VCaP (cell line): ENCODE measurements at regions not wholly inside any gene's neighbourhood (a gene's known extent, or its start where the extent isn't known, plus 50 kb on each side); places are given as distances from the start of the nearest gene placed in this dataset.
"Not testable (repeated sequence)": the region's sequence is repeated elsewhere in the genome, so short reads cannot be mapped to it uniquely, and the experiment has no call there.

Experiments
- H3K27ac ChIP-seq: fragments of 450-650 bp; 2 replicates; pipeline ENCODE4 v1.5.1; 2017
- CTCF ChIP-seq: fragments of 450-650 bp; conservative IDR thresholded peaks from 2 replicates; pipeline ENCODE4 v1.5.1; 2017; ENCODE audit warnings: mild to moderate bottlenecking, moderate library complexity

- TF ChIP-seq CTCF, result no peak
- H3K27ac ChIP-seq, result no peak overlapping the region
These were observed 685.4 kb downstream of the PTPRU start for GRCh38 chr1:29921741-29922140.

DNA sequence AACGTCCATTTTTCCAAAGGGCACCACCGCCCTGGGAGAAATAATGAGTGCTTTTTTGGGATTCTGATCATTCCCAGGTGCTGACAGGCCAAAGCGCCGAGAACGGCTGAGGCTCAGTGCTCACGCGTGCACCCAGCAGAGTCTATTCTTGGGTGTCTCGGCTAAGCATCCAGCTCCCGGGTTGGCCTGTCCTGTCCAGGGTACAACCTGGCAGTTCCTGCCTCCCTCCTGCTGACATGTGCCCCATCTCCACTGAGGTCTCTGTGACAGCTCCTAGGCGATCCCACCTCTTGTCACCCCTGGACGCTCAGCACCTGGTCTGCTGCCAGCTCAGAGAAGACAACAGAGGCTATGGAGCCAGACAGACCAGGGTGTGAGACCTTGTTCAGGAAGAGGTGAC, 684.5 kb downstream of the PTPRU start:
- TF ChIP-seq CTCF, result no peak

GRCh38 chr1:29920316-29920715, 684.0 kb downstream of the PTPRU start:
- no peak overlapping the region for H3K27ac ChIP-seq
- no peak for TF ChIP-seq CTCF

More for the DNA sequence above, 684.5 kb downstream of the PTPRU start:
- no peak overlapping the region for H3K27ac ChIP-seq

GRCh38 chr1:29919041-29919440, 682.7 kb downstream of the PTPRU start:
- not testable (repeated sequence) for H3K27ac ChIP-seq

DNA sequence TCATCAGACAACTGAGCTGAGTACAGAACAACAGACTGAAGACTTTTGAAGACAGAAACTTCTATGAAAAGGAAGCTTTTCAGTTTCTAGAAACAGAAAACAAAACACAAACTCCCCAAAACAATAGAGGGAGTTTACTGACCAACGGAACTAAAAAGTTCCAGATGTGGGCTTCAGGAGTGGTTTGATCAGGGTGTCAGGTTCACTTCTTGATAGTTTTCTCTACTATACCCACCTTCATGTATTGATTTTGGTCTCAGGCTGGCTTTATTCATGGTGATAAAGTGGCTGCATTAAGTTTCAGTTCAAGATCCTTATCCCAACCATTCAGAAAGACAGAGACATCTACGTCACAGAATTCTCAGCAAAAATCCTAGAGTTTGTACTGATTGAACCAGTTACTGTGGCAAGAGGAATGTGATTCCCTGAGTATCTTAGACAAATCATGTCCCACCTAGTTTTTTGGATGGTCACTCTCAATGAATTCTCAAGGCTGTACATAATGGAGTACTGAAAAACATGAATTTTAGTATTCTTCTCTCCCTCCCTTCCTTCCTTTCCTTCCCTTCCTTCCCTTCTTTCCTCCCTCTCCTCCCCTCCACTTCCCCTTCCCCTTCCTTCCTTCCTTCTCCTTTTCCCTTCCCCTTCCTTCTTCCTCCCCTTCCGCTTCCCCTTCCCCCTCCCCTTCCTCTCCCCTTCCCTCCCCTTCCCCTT, 680.5 kb downstream of the PTPRU start:
- no peak for TF ChIP-seq CTCF
- H3K27ac ChIP-seq, result no peak overlapping the region

DNA sequence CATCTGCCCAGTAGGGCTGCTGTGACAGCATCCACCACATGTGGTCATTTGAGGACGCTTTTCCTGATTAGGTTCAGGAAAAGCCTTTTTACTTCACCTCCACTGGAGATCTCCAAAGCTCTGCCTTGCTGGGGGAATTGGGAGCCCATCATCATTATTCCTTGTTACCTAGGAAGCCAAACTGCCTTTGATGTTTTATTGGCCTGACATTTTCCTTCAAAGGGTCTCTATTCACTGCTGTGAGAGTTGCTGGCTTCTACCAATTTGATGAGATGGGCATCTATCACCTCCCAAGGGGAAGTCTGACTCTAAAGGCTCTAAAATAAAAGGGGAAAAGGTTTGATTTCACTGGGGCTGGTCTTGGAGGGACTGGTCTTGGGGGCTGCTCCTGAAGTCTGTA, 678.6 kb downstream of the PTPRU start:
- no peak for TF ChIP-seq CTCF
- H3K27ac ChIP-seq, result no peak overlapping the region

GRCh38 chr1:29912425-29912824, 676.1 kb downstream of the PTPRU start:
- H3K27ac ChIP-seq, result no peak overlapping the region
- peak; percentile 78 for TF ChIP-seq CTCF

DNA sequence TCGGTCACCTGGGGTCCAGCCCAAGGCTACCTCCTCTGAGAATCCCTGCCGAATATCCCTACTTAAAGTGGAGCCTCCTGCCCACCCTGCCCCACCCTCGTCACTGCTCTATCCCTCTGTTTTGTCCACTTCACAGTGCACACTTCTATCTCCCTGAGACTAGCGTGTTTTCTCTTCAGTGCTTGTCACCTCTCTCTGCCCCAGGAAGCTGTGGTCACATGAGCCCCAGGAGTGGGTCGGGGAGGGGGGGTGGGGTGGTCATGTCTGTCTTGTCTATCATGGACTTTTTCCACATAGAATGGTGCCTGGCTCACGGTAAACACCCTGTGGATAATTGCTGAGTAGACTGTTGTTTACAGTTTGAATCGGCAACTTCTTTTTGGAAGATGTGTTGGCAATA, 673.6 kb downstream of the PTPRU start:
- no peak overlapping the region for H3K27ac ChIP-seq
- no peak for TF ChIP-seq CTCF
